Sigmoid colon (tissue), 4 donors: ENCODE measurements at regions not wholly inside any gene's neighbourhood (a gene's known extent, or its start where the extent isn't known, plus 50 kb on each side); places are given as distances from the start of the nearest gene placed in this dataset.

Experiments used
- CTCF ChIP-seq, 4 experiments: fragments of 450-650 bp in 3 of 4; fragments of 200-600 bp in 1 of 4; IDR thresholded peaks; one replicate each; pipeline ENCODE4 v1.5.1; 2016 to 2019; ENCODE audit warnings: antibody characterized with exemption in 4 of 4, mild to moderate bottlenecking in 3 of 4, moderate library complexity in 2 of 4
- EP300 ChIP-seq, 4 donors: sonication (generic); formaldehyde crosslinking; IDR thresholded peaks; one replicate each; pipeline ENCODE4 v1.6.1; 2017; ENCODE audit warnings: antibody characterized with exemption in 4 of 4
- POLR2A ChIP-seq, 2 donors: fragments of 450-650 bp; IDR thresholded peaks; one replicate each; pipeline ENCODE4 v1.6.1; 2016; ENCODE audit warnings: antibody characterized with exemption in 2 of 2, mild to moderate bottlenecking in 2 of 2, moderate library complexity in 2 of 2
- POLR2AphosphoS5 ChIP-seq, 4 donors: sonication (generic); formaldehyde crosslinking; IDR thresholded peaks; one replicate each; pipeline ENCODE4 v1.6.1; 2017; ENCODE audit warnings: antibody characterized with exemption in 4 of 4

GRCh38 chr5:127216898-127217675 lies 73.5 kb upstream of the MEGF10 start:
- TF ChIP-seq POLR2A (IDR thresholded peaks at IDR 0.05), result no peak
- TF ChIP-seq POLR2AphosphoS5 (IDR thresholded peaks at IDR 0.05), result no peak
- no peak for TF ChIP-seq CTCF (IDR thresholded peaks at IDR 0.05)
- no peak for TF ChIP-seq EP300 (IDR thresholded peaks at IDR 0.05)
